ENCODE measurements at regions not wholly inside any gene's neighbourhood (a gene's known extent, or its start where the extent isn't known, plus 50 kb on each side); places are given as distances from the start of the nearest gene placed in this dataset.
"Not testable (repeated sequence)": the region's sequence is repeated elsewhere in the genome, so short reads cannot be mapped to it uniquely, and the experiment has no call there.

GRCh38 chr2:120503206-120503792 is 157.4 kb downstream of the INHBB start:
- no peak for DNase-seq

GRCh38 chr2:120503793-120504571 is 158.0 kb downstream of the INHBB start:
- peak; percentile 50 for DNase-seq

- DNase-seq: no peak
Observed at GRCh38 chr2:120504936-120505705, 159.2 kb downstream of the INHBB start.

GRCh38 chr2:120508567-120509041 is 162.7 kb downstream of the INHBB start:
- DNase-seq: no peak

- DNase-seq: no peak
Observed at GRCh38 chr2:120509213-120509815, 163.4 kb downstream of the INHBB start.

- no peak for DNase-seq
Observed at GRCh38 chr2:120509991-120510735, 164.2 kb downstream of the INHBB start.

GRCh38 chr2:120510751-120511395 is 164.9 kb downstream of the INHBB start:
- DNase-seq: no peak

- no peak for DNase-seq
Observed at GRCh38 chr2:120511536-120511935, 165.6 kb downstream of the INHBB start.

GRCh38 chr2:120511947-120512710 is 166.2 kb downstream of the INHBB start:
- DNase-seq: no peak

GRCh38 chr2:120513776-120514357 is 167.9 kb downstream of the INHBB start:
- no peak for DNase-seq

- no peak for DNase-seq
Observed at GRCh38 chr2:120514521-120514920, 168.6 kb downstream of the INHBB start.

- DNase-seq: not testable (repeated sequence)
Observed at GRCh38 chr2:120515066-120515758, 169.3 kb downstream of the INHBB start.

- DNase-seq: no peak
Observed at GRCh38 chr2:120515759-120516678, 170.1 kb downstream of the INHBB start.

- DNase-seq: no peak
Observed at GRCh38 chr2:120516679-120517314, 170.9 kb downstream of the INHBB start.

GRCh38 chr2:120517751-120518469 is 172.0 kb downstream of the INHBB start:
- DNase-seq: peak; percentile 46

- no peak for DNase-seq
Observed at GRCh38 chr2:120518819-120519218, 172.9 kb downstream of the INHBB start.

- DNase-seq: no peak
Observed at GRCh38 chr2:120519469-120519868, 173.5 kb downstream of the INHBB start.

GRCh38 chr2:120520454-120520853 is 174.5 kb downstream of the INHBB start:
- no peak for DNase-seq

Measured in NCI-H345 (cell line).